CD4-positive, alpha-beta T cell treated with Interleukin-4 for 4 hours (primary cell): ENCODE measurements at regions not wholly inside any gene's neighbourhood (a gene's known extent, or its start where the extent isn't known, plus 50 kb on each side); places are given as distances from the start of the nearest gene placed in this dataset.

Source experiments
- DNase-seq: peaks from one replicate; pipeline ENCODE4 v3.0.0-alpha.2; 2020

GRCh38 chrX:120819126-120819525 is 56.5 kb downstream of the CT47B1 start:
- no peak for DNase-seq

- no peak for DNase-seq
Measured at GRCh38 chrX:120813982-120814381, 61.7 kb downstream of the CT47B1 start.

GRCh38 chrX:120801426-120801825 is 74.2 kb downstream of the CT47B1 start:
- DNase-seq: no peak

GRCh38 chrX:120797188-120797851 is 78.3 kb downstream of the CT47B1 start:
- no peak for DNase-seq

- no peak for DNase-seq
Measured at GRCh38 chrX:120795301-120795700, 80.4 kb downstream of the CT47B1 start.

- no peak for DNase-seq
Measured at GRCh38 chrX:120794525-120794975, 81.1 kb downstream of the CT47B1 start.

- DNase-seq: no peak
Measured at GRCh38 chrX:120793098-120793497, 82.6 kb downstream of the CT47B1 start.

- no peak for DNase-seq
Measured at GRCh38 chrX:120791013-120791643, 84.5 kb downstream of the CT47B1 start.

- no peak for DNase-seq
Measured at GRCh38 chrX:120790552-120790951, 85.1 kb downstream of the CT47B1 start.

GRCh38 chrX:120790118-120790517 is 85.5 kb downstream of the CT47B1 start:
- DNase-seq: peak; percentile 52

GRCh38 chrX:120781403-120781802 is 94.3 kb downstream of the CT47B1 start:
- DNase-seq: no peak

- no peak for DNase-seq
Measured at GRCh38 chrX:120775959-120776358, 99.7 kb downstream of the CT47B1 start.

- DNase-seq: no peak
Measured at GRCh38 chrX:120774606-120775005, 101.1 kb downstream of the CT47B1 start.

- DNase-seq: no peak
Measured at GRCh38 chrX:120773801-120774200, 101.9 kb downstream of the CT47B1 start.

- DNase-seq: peak; percentile 7
Measured at GRCh38 chrX:120769576-120770341, 105.9 kb downstream of the CT47B1 start.

GRCh38 chrX:120768681-120769080 is 107.0 kb downstream of the CT47B1 start:
- no peak for DNase-seq

GRCh38 chrX:120768254-120768653 is 107.4 kb downstream of the CT47B1 start:
- no peak for DNase-seq

- no peak for DNase-seq
Measured at GRCh38 chrX:120763269-120763668, 112.4 kb downstream of the CT47B1 start.

- DNase-seq: no peak
Measured at GRCh38 chrX:120761810-120762209, 113.9 kb downstream of the CT47B1 start.

GRCh38 chrX:120759685-120760084 is 116.0 kb downstream of the CT47B1 start:
- no peak for DNase-seq

GRCh38 chrX:120755066-120755846 is 120.4 kb downstream of the CT47B1 start:
- peak; percentile 1 for DNase-seq

- no peak for DNase-seq
Measured at GRCh38 chrX:120753413-120754251, 122.0 kb downstream of the CT47B1 start.
